ENCODE measurements at regions not wholly inside any gene's neighbourhood (a gene's known extent, or its start where the extent isn't known, plus 50 kb on each side); places are given as distances from the start of the nearest gene placed in this dataset.

DNA sequence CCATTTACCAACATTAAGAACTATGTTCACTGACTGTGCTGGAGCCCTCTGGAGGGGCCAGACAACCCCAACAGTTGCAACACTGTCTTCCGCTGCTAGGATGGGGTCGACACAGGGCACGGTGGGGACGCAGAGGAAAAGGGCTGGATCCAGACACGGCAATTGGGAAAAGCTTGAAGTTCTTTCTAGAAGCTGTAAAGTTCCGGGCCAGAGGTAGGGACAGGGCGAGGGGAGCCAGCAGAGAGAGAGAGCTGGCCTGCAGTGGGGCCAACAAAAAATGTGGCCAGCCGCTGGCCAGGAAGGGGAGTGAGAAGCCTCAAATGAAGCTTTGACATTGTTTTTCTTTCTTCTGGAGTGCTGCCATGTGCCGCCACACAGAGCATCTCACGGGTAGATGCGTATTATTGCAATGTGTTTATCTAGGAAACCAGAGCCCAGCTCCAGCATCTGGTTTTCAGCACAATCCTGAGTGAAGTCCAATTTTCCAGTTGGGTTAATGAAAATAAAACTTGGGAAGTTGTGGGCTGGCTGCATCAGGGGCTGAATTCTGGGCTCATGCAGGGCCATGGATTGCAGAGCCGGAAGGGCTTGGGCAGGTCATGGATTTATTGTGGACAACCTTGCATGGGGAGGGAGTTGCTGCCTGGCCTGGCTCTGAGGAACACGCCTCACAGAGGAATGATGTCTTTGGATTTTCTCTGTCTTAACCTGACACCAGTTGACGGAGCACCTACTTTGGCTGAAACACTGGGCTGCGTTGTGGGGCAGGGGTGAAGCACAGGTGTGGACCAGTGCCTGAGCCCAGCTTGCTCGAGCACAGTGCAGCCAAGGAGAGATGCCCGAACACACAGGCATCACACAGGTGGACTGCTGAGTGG lies 67.6 kb upstream of the AMPD3 start:
- DNase-seq (ENCODE audit: low read depth): no peak

DNA sequence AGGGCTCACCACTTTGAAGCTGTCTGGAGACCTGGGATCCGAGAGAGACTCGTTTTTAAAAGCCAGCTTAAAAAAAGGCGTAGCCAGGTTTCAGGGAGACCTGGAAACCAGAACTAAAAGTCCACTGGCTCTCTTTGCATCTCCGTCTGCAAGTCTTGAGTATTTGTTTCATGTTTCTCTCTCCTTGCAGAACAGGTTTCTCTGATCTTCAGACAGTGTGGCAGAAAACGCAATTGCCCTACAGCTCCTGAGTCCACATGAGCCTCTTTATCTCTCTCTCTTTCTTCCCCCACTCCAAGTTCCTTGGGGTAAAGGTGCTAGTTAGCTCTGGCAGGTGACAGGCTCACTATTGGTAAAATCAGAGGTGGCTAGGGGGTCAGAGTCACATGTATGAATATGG lies 67.0 kb upstream of the AMPD3 start:
- DNase-seq (ENCODE audit: low read depth): no peak

DNA sequence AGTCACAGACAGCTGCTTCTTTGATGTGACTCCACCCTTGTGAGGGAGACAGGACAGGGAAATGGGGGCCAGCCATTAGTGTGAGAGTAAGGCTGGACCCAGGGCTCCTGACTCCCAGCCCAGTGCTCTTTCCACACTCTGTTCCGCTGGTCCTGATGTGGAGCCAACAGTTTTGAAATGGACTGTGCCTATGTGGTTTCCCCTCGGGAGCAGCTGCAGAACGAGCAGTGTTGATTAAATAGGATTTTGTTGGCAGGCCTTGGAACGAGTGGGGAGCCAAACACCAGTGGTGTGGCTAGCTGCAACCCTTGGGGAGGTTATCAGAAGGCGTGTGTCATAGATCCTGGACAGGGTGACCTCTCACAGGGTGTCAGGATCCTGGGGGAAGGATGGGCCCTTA lies 66.5 kb upstream of the AMPD3 start:
- DNase-seq (ENCODE audit: low read depth): no peak

DNA sequence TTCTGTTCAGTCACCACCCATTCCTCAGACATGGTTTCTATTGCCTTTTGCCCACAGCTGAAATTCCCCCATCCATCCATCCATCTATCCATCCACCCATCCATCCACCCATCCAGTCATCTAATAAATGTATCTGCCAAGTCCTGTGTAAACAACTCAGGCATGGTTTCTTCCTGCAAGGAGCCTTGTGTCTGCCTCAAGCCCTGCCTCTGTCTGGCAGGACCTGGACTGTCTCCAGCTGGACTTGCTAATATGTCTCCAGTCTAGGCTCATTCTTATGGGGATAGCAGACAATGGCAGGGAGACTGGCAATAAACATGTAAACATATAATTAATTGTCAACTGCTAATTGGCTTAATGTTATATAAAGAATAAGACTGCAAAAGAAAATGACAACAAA lies 64.7 kb upstream of the AMPD3 start:
- DNase-seq (ENCODE audit: low read depth): no peak

DNA sequence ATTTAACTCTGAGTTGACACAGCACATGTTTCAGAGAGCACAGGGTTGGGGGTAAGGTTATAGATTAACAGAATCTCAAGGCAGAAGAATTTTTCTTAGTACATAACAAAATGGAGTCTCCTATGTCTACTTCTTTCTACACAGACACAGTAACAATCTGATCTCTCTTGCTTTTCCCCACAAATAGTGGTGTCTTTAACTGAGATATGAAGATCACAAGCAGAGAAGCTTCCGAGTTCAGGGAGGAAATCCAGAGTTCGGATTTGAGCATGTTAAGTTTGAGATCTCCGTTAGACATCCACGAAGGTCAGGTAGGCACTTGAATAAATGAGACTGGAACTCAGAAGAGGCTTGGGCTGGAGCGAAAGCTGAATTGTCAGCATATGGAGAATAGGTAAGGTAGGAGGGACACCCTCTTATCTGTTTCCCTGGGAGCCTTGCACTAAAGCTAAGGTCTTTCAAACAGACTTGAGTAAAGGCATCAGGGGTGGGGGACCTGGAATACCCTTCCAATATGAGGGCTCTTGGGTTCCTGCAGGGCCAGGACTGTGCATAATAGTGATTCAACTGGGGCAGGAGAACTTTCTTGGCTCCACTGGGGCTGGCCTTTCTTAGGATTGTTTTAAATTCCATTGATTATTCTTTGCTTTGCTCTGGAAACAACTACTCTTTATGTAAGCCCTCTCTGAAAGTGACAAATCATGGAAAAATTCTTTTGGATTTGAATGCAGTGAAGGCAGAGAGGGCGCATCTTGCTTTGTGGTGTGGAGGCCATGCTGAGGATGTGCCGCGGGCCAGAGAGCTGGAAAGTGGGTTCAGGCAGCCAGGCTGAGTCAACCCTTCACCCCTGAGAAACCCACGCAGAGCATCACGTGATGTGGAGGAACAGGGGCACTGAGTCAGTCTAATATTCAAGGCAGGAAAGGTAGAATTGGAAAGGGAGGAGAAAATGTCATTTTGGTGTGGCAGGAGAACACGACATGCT lies 62.7 kb upstream of the AMPD3 start:
- no peak for DNase-seq (ENCODE audit: low read depth)

DNA sequence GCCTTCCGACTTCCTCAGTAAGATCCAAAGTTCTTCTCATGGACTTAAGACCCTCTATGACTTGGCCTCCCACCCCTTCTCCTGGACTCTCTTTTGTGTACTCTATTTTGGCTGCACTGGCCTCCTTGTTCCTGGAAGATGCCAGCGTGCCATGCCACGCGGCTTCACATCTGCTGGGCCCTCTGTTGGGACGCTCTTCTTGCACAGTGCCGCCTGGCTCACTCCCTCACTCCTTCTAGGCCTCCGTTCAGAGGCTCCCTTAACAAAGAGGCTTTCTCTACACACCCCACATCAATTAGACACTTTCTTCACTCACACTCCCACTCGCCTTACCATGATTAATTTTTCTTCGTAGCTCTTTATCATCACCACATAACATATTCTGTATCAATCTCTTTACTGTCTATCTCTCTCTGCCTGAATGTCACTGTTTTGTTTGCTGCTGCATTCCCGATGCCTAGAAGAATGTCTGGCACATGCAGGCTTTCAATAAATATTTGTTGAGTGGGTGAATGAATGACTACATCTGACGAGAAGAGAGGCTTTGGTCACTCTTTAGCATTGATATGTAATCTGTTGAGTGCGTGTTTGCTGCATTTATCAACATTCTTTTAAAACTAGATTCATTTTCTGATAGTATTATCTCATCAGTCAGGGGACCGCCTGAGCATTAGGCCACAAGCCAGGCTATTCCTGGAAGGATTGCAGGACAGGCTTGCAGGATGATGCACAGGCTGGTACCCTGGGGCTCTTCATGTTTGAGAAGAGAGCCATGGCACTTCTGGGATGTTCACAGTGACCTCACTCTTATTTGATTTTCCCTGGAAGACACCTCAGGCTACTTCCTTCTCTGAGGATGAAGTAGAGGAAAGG lies 60.6 kb upstream of the AMPD3 start:
- no peak for DNase-seq (ENCODE audit: low read depth)

DNA sequence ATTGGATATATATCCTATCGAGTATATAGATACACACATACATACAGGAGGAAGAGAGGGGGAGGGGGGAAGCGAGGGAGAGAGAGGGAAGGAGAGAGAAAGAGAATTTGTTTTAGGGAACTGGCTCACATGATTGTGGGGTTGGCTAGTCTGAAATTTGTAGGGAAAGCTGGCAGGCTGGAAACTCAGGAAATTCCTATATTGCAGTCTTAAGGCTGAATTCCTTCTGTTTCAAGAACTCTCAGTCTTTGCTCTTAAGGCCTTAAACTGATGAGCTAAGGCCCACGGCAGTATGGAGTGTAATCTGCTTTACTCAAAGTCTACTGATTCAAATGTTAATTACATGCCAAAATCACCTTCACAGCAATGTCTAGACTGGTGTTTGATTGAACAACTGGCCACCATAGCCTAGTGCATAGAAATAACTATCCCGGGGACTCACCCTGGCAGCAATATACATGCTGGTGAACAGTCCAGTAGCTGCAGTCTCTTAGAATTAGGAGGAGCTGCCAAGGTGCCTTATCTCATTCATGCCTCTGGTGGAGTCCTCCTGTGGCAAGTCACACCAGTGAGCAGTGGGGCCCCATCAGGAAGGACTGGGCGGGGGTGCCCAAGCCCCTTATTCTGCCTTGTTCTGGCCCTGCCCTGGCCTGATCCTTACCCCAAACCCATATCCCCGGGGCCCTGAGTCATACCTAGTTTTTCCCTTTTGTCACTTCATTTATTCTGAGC lies 59.7 kb upstream of the AMPD3 start:
- no peak for DNase-seq (ENCODE audit: low read depth)

DNA sequence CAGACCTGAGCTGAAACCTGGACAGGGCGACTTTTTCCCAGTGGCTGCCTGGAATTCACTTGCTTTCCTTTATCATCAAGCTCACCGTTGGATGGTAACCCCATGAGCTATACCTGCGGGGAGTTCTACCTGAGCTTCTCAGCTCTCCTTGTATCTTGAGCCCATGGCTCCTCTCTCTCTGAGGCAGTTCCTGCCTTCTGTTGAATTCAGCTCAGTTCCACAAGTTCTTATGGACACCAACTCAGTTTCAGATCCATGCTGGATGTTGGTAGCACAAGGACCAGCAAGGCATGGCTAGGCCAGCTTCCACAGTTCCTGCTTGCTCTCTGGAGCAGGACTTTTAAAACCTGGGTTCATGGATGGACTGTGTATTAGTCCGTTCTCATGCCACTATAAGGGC lies 58.3 kb upstream of the AMPD3 start:
- no peak for DNase-seq (ENCODE audit: low read depth)

DNA sequence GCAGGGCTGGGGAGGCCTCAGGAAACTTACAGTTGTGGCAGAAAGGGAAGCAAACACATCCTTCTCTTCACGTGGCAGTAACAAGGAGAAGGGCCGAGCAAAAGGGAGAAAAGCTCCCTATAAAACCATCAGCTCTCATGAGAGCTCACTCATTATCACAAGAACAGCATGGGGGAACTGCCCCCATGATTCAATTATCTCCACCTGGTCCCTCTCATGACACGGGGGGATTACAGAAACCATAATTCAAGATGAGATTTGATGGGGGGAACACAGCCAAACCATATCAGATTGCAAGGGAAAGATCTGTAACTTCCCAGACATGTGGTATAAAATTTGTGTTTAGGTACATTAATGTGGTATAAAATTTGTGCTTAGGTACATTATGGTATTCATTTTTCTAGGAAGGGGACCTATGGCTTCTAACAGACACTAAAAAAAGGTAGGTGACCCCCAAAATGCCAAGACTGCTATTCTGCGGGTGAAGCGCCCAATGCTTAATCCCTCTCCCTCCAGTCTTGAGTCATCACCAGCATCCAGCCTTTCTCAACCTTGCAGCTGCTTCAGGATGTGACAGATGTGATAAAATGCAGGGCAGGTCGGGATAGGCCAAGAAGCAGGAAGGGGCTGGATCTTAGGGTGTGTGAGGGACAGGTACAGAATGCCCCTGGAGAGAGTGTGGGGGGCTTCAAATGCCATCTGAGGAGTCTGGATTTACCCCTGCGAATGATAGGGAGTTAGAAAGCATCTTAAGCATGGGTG lies 57.7 kb upstream of the AMPD3 start:
- DNase-seq (ENCODE audit: low read depth): no peak

DNA sequence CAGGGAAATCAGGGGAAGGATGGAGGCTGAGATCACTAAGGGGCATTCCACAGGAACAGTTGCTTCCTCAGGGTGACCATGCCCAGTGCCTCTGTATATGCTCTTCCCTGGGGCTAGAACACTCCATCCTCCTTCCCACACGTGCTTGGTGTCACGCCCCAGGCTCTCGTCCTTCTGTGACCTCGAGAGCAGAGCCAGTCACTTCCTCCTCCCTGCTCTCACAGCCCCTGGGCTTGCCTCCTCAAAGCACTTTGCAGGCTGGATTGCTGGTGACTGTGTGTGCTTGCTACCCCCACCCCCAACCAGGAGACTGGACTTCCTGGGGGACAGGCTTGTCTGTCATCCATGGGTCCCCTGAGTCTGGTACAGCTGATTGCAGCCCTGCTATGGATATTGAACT lies 56.5 kb upstream of the AMPD3 start:
- no peak for DNase-seq (ENCODE audit: low read depth)

DNA sequence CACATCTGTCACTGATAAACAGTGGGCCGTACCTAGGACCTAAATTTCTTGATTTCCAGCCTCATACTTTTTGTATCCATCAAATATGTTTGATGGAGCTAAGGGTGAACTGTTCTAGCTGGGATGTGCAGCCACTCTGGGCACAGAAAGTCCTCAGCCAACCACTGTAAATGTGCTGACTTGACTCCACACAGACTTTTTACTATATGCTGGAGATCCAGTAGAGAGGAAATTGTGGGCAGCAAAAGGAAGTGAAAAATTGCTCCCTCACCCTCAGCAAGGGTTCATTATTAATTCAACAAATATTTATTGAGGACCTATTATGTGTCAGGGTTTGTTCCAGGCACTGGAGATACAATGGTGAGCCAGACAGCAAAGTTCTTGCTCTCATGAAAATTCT lies 54.2 kb upstream of the AMPD3 start:
- no peak for DNase-seq (ENCODE audit: low read depth)

DNA sequence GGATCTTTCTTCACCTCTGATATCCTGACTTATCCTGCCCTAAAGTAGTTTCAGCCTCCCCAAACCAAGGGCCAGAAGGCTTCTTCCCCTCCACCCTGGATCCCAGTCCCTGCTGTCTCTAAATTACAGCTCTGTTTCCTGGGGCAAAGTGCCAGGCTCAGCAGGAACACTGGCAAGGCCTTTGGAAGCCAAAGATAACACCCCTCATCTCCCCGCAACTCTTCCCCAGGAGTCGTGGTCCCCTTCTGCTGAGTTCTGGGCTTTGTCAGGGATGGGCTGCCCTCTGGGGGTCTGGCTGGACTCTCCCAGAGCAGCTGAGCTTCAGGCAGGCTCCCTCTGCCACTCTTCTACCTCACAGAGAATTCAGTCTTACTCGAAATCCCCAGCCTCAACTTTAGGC lies 53.8 kb upstream of the AMPD3 start:
- DNase-seq (ENCODE audit: low read depth): no peak

DNA sequence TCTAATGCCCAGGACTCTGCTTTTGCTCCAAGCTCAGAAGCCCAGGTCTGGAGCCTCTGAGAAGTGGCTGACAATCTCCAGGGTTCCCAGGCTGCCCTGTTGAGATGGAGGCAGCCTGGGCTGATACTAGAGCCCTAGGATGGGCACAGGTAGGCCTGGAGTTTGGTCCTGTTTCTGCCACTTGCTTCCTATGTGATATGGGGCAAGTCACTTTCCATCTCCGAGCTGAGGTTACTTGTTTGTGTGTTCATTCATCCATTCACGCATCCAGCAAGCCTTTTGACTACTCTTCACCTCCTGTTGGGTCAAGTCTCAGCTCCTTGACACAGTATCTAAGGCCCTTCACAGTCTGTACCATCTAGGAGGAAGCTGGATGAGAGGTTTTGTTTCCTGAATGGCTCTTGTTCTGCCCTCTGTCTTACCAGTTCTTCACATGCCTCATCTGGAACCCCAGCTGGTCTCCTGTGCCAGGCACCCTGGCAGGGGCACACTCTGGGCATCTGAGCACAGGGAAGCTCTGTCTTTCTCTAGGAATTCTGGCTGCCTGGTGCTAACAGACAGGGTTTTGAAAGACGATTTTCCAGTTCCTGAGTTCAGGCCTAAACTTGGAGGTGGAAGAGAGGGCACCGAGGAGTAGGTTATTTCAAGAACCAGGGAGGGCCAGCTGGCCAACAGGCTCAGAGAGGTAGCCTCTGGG lies 53.2 kb upstream of the AMPD3 start:
- no peak for DNase-seq (ENCODE audit: low read depth)

Data from non-pigmented ciliary epithelial cell (primary cell).